H9 (cell line): ENCODE measurements at regions not wholly inside any gene's neighbourhood (a gene's known extent, or its start where the extent isn't known, plus 50 kb on each side); places are given as distances from the start of the nearest gene placed in this dataset.
A peak's percentile ranks its signal among the peaks of the same experiment; 100 is the strongest.

Source experiments
- DNase-seq: peaks from one replicate; pipeline ENCODE4 v3.0.0-alpha.2; 2017
- H2AFZ ChIP-seq: one replicate; pipeline ENCODE4 v1.6.1; 2013; ENCODE audit warnings: mild to moderate bottlenecking, low read length, control low read depth, moderate library complexity
- H2AK5ac ChIP-seq: 2 replicates; pipeline ENCODE4 v1.6.1; 2013; ENCODE audit warnings: low read length, control low read depth, mixed read lengths; ENCODE audit not compliant: insufficient read length
- H2BK120ac ChIP-seq: one replicate; pipeline ENCODE4 v1.6.1; 2013; ENCODE audit warnings: low read depth, mild to moderate bottlenecking, low read length, control low read depth, inconsistent platforms; ENCODE audit not compliant: poor library complexity, severe bottlenecking
- H2BK12ac ChIP-seq: 2 replicates; pipeline ENCODE4 v1.6.1; 2013; ENCODE audit warnings: low read length, control low read depth, mixed read lengths, low read depth; ENCODE audit not compliant: insufficient read length
- H2BK15ac ChIP-seq: 2 replicates; pipeline ENCODE4 v1.6.1; 2013; ENCODE audit warnings: low read depth, low read length, control low read depth
- H2BK20ac ChIP-seq: one replicate; pipeline ENCODE4 v1.6.1; 2013; ENCODE audit warnings: low read depth, mild to moderate bottlenecking, low read length, control low read depth, inconsistent platforms; ENCODE audit not compliant: poor library complexity, severe bottlenecking
- H2BK5ac ChIP-seq: 2 replicates; pipeline ENCODE4 v1.6.1; 2013; ENCODE audit warnings: low read length, control low read depth, mixed read lengths; ENCODE audit not compliant: insufficient read length
- H3K14ac ChIP-seq: 2 replicates; pipeline ENCODE4 v1.6.1; 2013; ENCODE audit warnings: low read length, control low read depth; ENCODE audit not compliant: insufficient read depth
- H3K18ac ChIP-seq: 2 replicates; pipeline ENCODE4 v1.6.1; 2013; ENCODE audit warnings: low read depth, mild to moderate bottlenecking, mixed read lengths, low read length, control low read depth; ENCODE audit not compliant: insufficient read length
- H3K23ac ChIP-seq: 2 replicates; pipeline ENCODE4 v1.6.1; 2013; ENCODE audit warnings: low read length, control low read depth, mixed read lengths, low read depth; ENCODE audit not compliant: insufficient read length
- H3K23me2 ChIP-seq: 2 replicates; pipeline ENCODE4 v1.6.1; 2013; ENCODE audit warnings: low read depth, mild to moderate bottlenecking, mixed read lengths, low read length, control low read depth; ENCODE audit not compliant: insufficient read length, poor library complexity, severe bottlenecking
- H3K27ac ChIP-seq: 2 replicates; pipeline ENCODE4 v1.5.1; 2013; ENCODE audit warnings: low read length, control low read depth, mixed read lengths, low read depth; ENCODE audit not compliant: insufficient read length
- H3K27me3 ChIP-seq: 2 replicates; pipeline ENCODE4 v1.6.1; 2013; ENCODE audit warnings: low read length, control low read depth, inconsistent platforms; ENCODE audit not compliant: insufficient read depth
- H3K4ac ChIP-seq: 2 replicates; pipeline ENCODE4 v1.6.1; 2013; ENCODE audit warnings: low read depth, mild to moderate bottlenecking, control low read depth, inconsistent platforms, low read length, moderate library complexity
- H3K4me1 ChIP-seq: 2 replicates; pipeline ENCODE4 v1.6.1; 2013; ENCODE audit warnings: low read length, control low read depth, inconsistent platforms; ENCODE audit not compliant: insufficient read depth
- H3K4me2 ChIP-seq: 2 replicates; pipeline ENCODE4 v1.6.1; 2013; ENCODE audit warnings: low read length, control low read depth, mixed read lengths; ENCODE audit not compliant: insufficient read length, insufficient read depth
- H3K56ac ChIP-seq: 2 replicates; pipeline ENCODE4 v1.6.1; 2013; ENCODE audit warnings: low read depth, mild to moderate bottlenecking, mixed read lengths, low read length, control low read depth; ENCODE audit not compliant: insufficient read length
- H3K79me1 ChIP-seq: 2 replicates; pipeline ENCODE4 v1.6.1; 2013; ENCODE audit warnings: low read depth, mild to moderate bottlenecking, moderate library complexity, low read length, control low read depth, inconsistent platforms; ENCODE audit not compliant: insufficient read depth, poor library complexity, severe bottlenecking
- H3K79me2 ChIP-seq: 2 replicates; pipeline ENCODE4 v1.6.1; 2013; ENCODE audit warnings: low read length, control low read depth, inconsistent platforms; ENCODE audit not compliant: insufficient read depth
- H3K9ac ChIP-seq: 2 replicates; pipeline ENCODE4 v1.6.1; 2013; ENCODE audit warnings: low read length, control low read depth, mixed read lengths; ENCODE audit not compliant: insufficient read length; ENCODE audit errors: extremely low read depth
- H3K9me3 ChIP-seq: one replicate; pipeline ENCODE4 v1.6.1; 2013; ENCODE audit warnings: low read depth, low read length, inconsistent platforms; ENCODE audit not compliant: control insufficient read depth
- H3T11ph ChIP-seq: one replicate; pipeline ENCODE4 v1.6.1; 2013; ENCODE audit warnings: mild to moderate bottlenecking, low read length, control low read depth, inconsistent platforms
- H4K20me1 ChIP-seq: one replicate; pipeline ENCODE4 v1.6.1; 2013; ENCODE audit not compliant: control insufficient read depth, insufficient read length, insufficient read depth
- H4K5ac ChIP-seq: 2 replicates; pipeline ENCODE4 v1.6.1; 2013; ENCODE audit warnings: low read depth, mild to moderate bottlenecking, mixed read lengths, low read length, control low read depth; ENCODE audit not compliant: insufficient read length
- H4K8ac ChIP-seq: replicated peaks from 2 replicates; pipeline ENCODE4 v1.6.1; 2013; ENCODE audit warnings: low read length, control low read depth, mixed read lengths, low read depth; ENCODE audit not compliant: insufficient read length
- H4K91ac ChIP-seq: 2 replicates; pipeline ENCODE4 v1.6.1; 2013; ENCODE audit warnings: low read depth, mild to moderate bottlenecking, moderate library complexity, mixed read lengths, low read length, control low read depth; ENCODE audit not compliant: insufficient read length
- H3K27ac Mint-ChIP-seq, 3 experiments: 2 replicates in 2 of 3; 3 replicates in 1 of 3; pipeline ENCODE4 v1.8.0; 2020 to 2021; ENCODE audit warnings: mixed read lengths in 3 of 3, mild to moderate bottlenecking in 1 of 3, moderate library complexity in 1 of 3
- H3K27me3 Mint-ChIP-seq: 2 replicates; pipeline ENCODE4 v1.8.0; 2021; ENCODE audit warnings: low read depth, mild to moderate bottlenecking, moderate library complexity, mixed read lengths
- H3K36me3 Mint-ChIP-seq, 3 experiments: 2 replicates in 2 of 3; 3 replicates in 1 of 3; pipeline ENCODE4 v1.8.0; 2020 to 2021; ENCODE audit warnings: low read depth in 3 of 3, mixed read lengths in 3 of 3; ENCODE audit not compliant: insufficient read depth in 1 of 3
- H3K4me1 Mint-ChIP-seq, 2 experiments: 2 replicates each; pipeline ENCODE4 v1.8.0; 2020; ENCODE audit warnings: mixed read lengths in 2 of 2
- H3K4me3 Mint-ChIP-seq, 2 experiments: 2 replicates in 1 of 2; 3 replicates in 1 of 2; pipeline ENCODE4 v1.8.0; 2020 to 2021; ENCODE audit warnings: mild to moderate bottlenecking in 2 of 2, mixed read lengths in 2 of 2, moderate library complexity in 1 of 2
- H3K9me3 Mint-ChIP-seq, 2 experiments: 2 replicates in 1 of 2; 3 replicates in 1 of 2; pipeline ENCODE4 v1.8.0; 2020; ENCODE audit warnings: mild to moderate bottlenecking in 2 of 2, mixed read lengths in 2 of 2, moderate library complexity in 1 of 2
- CTCF ChIP-seq: fragments of 200-600 bp; sonication (generic); conservative IDR thresholded peaks from 3 replicates; pipeline ENCODE4 v1.8.0; 2021; ENCODE audit warnings: antibody characterized with exemption, mild to moderate bottlenecking
- WGBS: extraction: QIAGEN DNeasy Blood & Tissue Kit; methylation state at CpG from one replicate; pipeline ENCODE4 v1.1.7; 2013; ENCODE audit warnings: missing lambda C conversion rate, low lambda C conversion rate, mixed read lengths; ENCODE audit not compliant: insufficient read length; ENCODE audit errors: extremely low coverage; 5-methylcytosine and 5-hydroxymethylcytosine counted together

GRCh38 chr3:10693457-10693856 lies 122.6 kb upstream of the SLC6A11 start:
- Histone ChIP-seq H3K14ac (no peak overlapping the region), H3K4ac (no peak overlapping the region), H4K20me1 (no peaks in the 10 kb centered on the region), H2BK5ac (no peak overlapping the region), H3K9ac (no peak overlapping the region), H2BK15ac (no peak overlapping the region), H2AK5ac (no peak overlapping the region), H3K27me3 (no peaks in the 10 kb centered on the region), H4K5ac (no peak overlapping the region), H3K9me3 (no peaks in the 10 kb centered on the region), H3K27ac (no peak overlapping the region), H2BK120ac (no peak overlapping the region), H2BK12ac (no peak overlapping the region), H3K4me1 (no peaks in the 10 kb centered on the region), H3K4me2 (no peak overlapping the region), H3K23ac (no peak overlapping the region), H3K79me2 (no peaks in the 10 kb centered on the region), H3K56ac (no peak overlapping the region), H3K18ac (no peak overlapping the region), H4K91ac (no peak overlapping the region), H4K8ac (no peak overlapping the region), H3K79me1 (no peaks in the 10 kb centered on the region), H2AFZ (no peak overlapping the region), H3T11ph (no peak overlapping the region), H3K23me2 (no peaks in the 10 kb centered on the region), H2BK20ac (no peak overlapping the region)
- DNase-seq, result no peak
- H3K9me3 Mint-ChIP-seq, result no peaks in the 10 kb centered on the region
- no CpG with 5 or more reads among the region's 4 CpGs for WGBS
- H3K27me3 Mint-ChIP-seq, result peaks cover 27% of the 10 kb centered on the region
- H3K36me3 Mint-ChIP-seq, result no peaks in the 10 kb centered on the region
- no peak overlapping the region for H3K4me3 Mint-ChIP-seq
- H3K4me1 Mint-ChIP-seq, result peaks cover 5 to 13% of the 10 kb centered on the region in 2 experiments; a peak in 1 of 4 replicates
- TF ChIP-seq CTCF, result peak; percentile 53
- no peak overlapping the region for H3K27ac Mint-ChIP-seq
